DND-41 (cell line): ENCODE measurements at regions not wholly inside any gene's neighbourhood (a gene's known extent, or its start where the extent isn't known, plus 50 kb on each side); places are given as distances from the start of the nearest gene placed in this dataset.

Source experiments
- CTCF ChIP-seq: IDR thresholded peaks from 2 replicates; pipeline ENCODE4 v1.5.1; 2012; ENCODE audit warnings: borderline replicate concordance, low read length, moderate library complexity, mild to moderate bottlenecking; ENCODE audit not compliant: poor library complexity, severe bottlenecking; ENCODE audit errors: extremely low read depth
- EZH2 ChIP-seq: IDR thresholded peaks from 3 replicates; pipeline ENCODE4 v1.6.1; 2012; ENCODE audit warnings: borderline replicate concordance, low read depth, mild to moderate bottlenecking, moderate library complexity, low read length, inconsistent platforms; ENCODE audit not compliant: severe bottlenecking

GRCh38 chr6:82646231-82646615 is 282.6 kb downstream of the TPBG start:
- no peak for TF ChIP-seq CTCF
- no peak for TF ChIP-seq EZH2
